ENCODE measurements at regions not wholly inside any gene's neighbourhood (a gene's known extent, or its start where the extent isn't known, plus 50 kb on each side); places are given as distances from the start of the nearest gene placed in this dataset.
"Not testable (repeated sequence)": the region's sequence is repeated elsewhere in the genome, so short reads cannot be mapped to it uniquely, and the experiment has no call there.

- Mint-ChIP-seq H3K27me3 (no peaks in the 10 kb centered on the region), H3K36me3 (ENCODE audit: low read depth) (peaks cover 62% of the 10 kb centered on the region)
Measured at GRCh38 chr6:11318835-11319813, 86.7 kb upstream of the NEDD9 start.

GRCh38 chr6:11317885-11318771, 85.7 kb upstream of the NEDD9 start:
- Mint-ChIP-seq H3K27ac (peak overlapping the region; percentile 80), H3K4me3 (no peak overlapping the region), H3K27me3 (no peaks in the 10 kb centered on the region), H3K4me1 (ENCODE audit: low read depth) (peaks cover 64% of the 10 kb centered on the region), H3K36me3 (ENCODE audit: low read depth) (peaks cover 67% of the 10 kb centered on the region), H3K9me3 (peaks cover 3% of the 10 kb centered on the region)

More at GRCh38 chr6:11318835-11319813, 86.7 kb upstream of the NEDD9 start:
- peak overlapping the region; percentile 14 for H3K4me3 Mint-ChIP-seq
- no peaks in the 10 kb centered on the region for H3K9me3 Mint-ChIP-seq
- H3K4me1 Mint-ChIP-seq (ENCODE audit: low read depth) = peaks cover 74% of the 10 kb centered on the region
- H3K27ac Mint-ChIP-seq = peak overlapping the region; percentile 84

GRCh38 chr6:11315743-11316437, 83.4 kb upstream of the NEDD9 start:
- Mint-ChIP-seq H3K27me3 (no peaks in the 10 kb centered on the region), H3K9me3 (peaks cover 10% of the 10 kb centered on the region), H3K36me3 (ENCODE audit: low read depth) (peaks cover 67% of the 10 kb centered on the region), H3K4me3 (no peak overlapping the region), H3K27ac (no peak overlapping the region), H3K4me1 (ENCODE audit: low read depth) (peaks cover 52% of the 10 kb centered on the region)

- Mint-ChIP-seq H3K4me1 (ENCODE audit: low read depth) (peaks cover 31% of the 10 kb centered on the region), H3K4me3 (no peak overlapping the region), H3K27me3 (no peaks in the 10 kb centered on the region), H3K9me3 (peaks cover 10% of the 10 kb centered on the region), H3K27ac (no peak overlapping the region), H3K36me3 (ENCODE audit: low read depth) (peaks cover 57% of the 10 kb centered on the region)
Measured at GRCh38 chr6:11313207-11313606, 80.7 kb upstream of the NEDD9 start.

- H3K27me3 Mint-ChIP-seq = no peaks in the 10 kb centered on the region
- peaks cover 32% of the 10 kb centered on the region for H3K4me1 Mint-ChIP-seq (ENCODE audit: low read depth)
- H3K27ac Mint-ChIP-seq = no peak overlapping the region
- H3K4me3 Mint-ChIP-seq = no peak overlapping the region
- H3K9me3 Mint-ChIP-seq = peaks cover 10% of the 10 kb centered on the region
- peaks cover 51% of the 10 kb centered on the region for H3K36me3 Mint-ChIP-seq (ENCODE audit: low read depth)
Measured at GRCh38 chr6:11311970-11312369, 79.5 kb upstream of the NEDD9 start.

- Mint-ChIP-seq H3K27me3 (no peaks in the 10 kb centered on the region), H3K36me3 (ENCODE audit: low read depth) (peaks cover 54% of the 10 kb centered on the region), H3K9me3 (peaks cover 10% of the 10 kb centered on the region), H3K4me3 (no peak overlapping the region), H3K4me1 (ENCODE audit: low read depth) (peaks cover 23% of the 10 kb centered on the region), H3K27ac (no peak overlapping the region)
Measured at GRCh38 chr6:11309947-11310665, 77.6 kb upstream of the NEDD9 start.

GRCh38 chr6:11307226-11307625, 74.8 kb upstream of the NEDD9 start:
- Mint-ChIP-seq H3K27me3 (no peaks in the 10 kb centered on the region), H3K4me3 (no peak overlapping the region), H3K36me3 (ENCODE audit: low read depth) (peaks cover 58% of the 10 kb centered on the region), H3K27ac (peak overlapping the region; percentile 50), H3K9me3 (peaks cover 1% of the 10 kb centered on the region), H3K4me1 (ENCODE audit: low read depth) (peaks cover 35% of the 10 kb centered on the region)

- Mint-ChIP-seq H3K36me3 (ENCODE audit: low read depth) (peaks cover 73% of the 10 kb centered on the region), H3K4me3 (no peak overlapping the region), H3K27ac (no peak overlapping the region), H3K27me3 (no peaks in the 10 kb centered on the region), H3K9me3 (peaks cover 3% of the 10 kb centered on the region), H3K4me1 (ENCODE audit: low read depth) (peaks cover 48% of the 10 kb centered on the region)
Measured at GRCh38 chr6:11304946-11305345, 72.5 kb upstream of the NEDD9 start.

- Mint-ChIP-seq H3K27ac (peak overlapping the region; percentile 13), H3K4me1 (ENCODE audit: low read depth) (peaks cover 36% of the 10 kb centered on the region), H3K36me3 (ENCODE audit: low read depth) (peaks cover 72% of the 10 kb centered on the region)
- not testable (repeated sequence) for H3K4me3 Mint-ChIP-seq, H3K9me3 Mint-ChIP-seq, H3K27me3 Mint-ChIP-seq
Measured at GRCh38 chr6:11299876-11300428, 67.5 kb upstream of the NEDD9 start.

- H3K27me3 Mint-ChIP-seq, H3K27ac Mint-ChIP-seq, H3K9me3 Mint-ChIP-seq, H3K4me3 Mint-ChIP-seq: not testable (repeated sequence)
- peaks cover 71% of the 10 kb centered on the region for H3K36me3 Mint-ChIP-seq (ENCODE audit: low read depth)
- H3K4me1 Mint-ChIP-seq (ENCODE audit: low read depth) = peaks cover 37% of the 10 kb centered on the region
Measured at GRCh38 chr6:11299421-11299784, 66.9 kb upstream of the NEDD9 start.

- Mint-ChIP-seq H3K4me1 (ENCODE audit: low read depth) (peaks cover 40% of the 10 kb centered on the region), H3K4me3 (no peak overlapping the region), H3K36me3 (ENCODE audit: low read depth) (peaks cover 71% of the 10 kb centered on the region), H3K9me3 (peaks cover 3% of the 10 kb centered on the region), H3K27me3 (no peaks in the 10 kb centered on the region), H3K27ac (no peak overlapping the region)
Measured at GRCh38 chr6:11298651-11299420, 66.4 kb upstream of the NEDD9 start.

GRCh38 chr6:11297376-11297729, 64.9 kb upstream of the NEDD9 start:
- peaks cover 3% of the 10 kb centered on the region for H3K9me3 Mint-ChIP-seq
- H3K4me1 Mint-ChIP-seq (ENCODE audit: low read depth) = peaks cover 43% of the 10 kb centered on the region
- H3K36me3 Mint-ChIP-seq (ENCODE audit: low read depth) = peaks cover 68% of the 10 kb centered on the region
- no peaks in the 10 kb centered on the region for H3K27me3 Mint-ChIP-seq
- no peak overlapping the region for H3K27ac Mint-ChIP-seq
- H3K4me3 Mint-ChIP-seq = no peak overlapping the region
